Parathyroid adenoma (tissue), 2 donors: ENCODE measurements at regions not wholly inside any gene's neighbourhood (a gene's known extent, or its start where the extent isn't known, plus 50 kb on each side); places are given as distances from the start of the nearest gene placed in this dataset.
A peak's percentile ranks its signal among the peaks of the same experiment; 100 is the strongest.

Source experiments
- H2AFZ ChIP-seq: fragments of 300-600 bp; sonication (generic); one replicate; pipeline ENCODE4 v1.7.0; 2017; ENCODE audit warnings: antibody characterized with exemption, mild to moderate bottlenecking
- H3K27ac ChIP-seq: fragments of 300-600 bp; sonication (generic); one replicate; pipeline ENCODE4 v1.7.0; 2017
- H3K27me3 ChIP-seq: fragments of 300-600 bp; sonication (generic); one replicate; pipeline ENCODE4 v1.7.0; 2017; ENCODE audit warnings: low read length; ENCODE audit not compliant: control insufficient read depth, insufficient read depth
- H3K36me3 ChIP-seq: fragments of 300-600 bp; sonication (generic); one replicate; pipeline ENCODE4 v1.7.0; 2017; ENCODE audit warnings: low read length; ENCODE audit not compliant: control insufficient read depth, insufficient read depth
- H3K4me1 ChIP-seq: fragments of 300-600 bp; sonication (generic); one replicate; pipeline ENCODE4 v1.7.0; 2017; ENCODE audit warnings: control low read depth
- H3K4me2 ChIP-seq: fragments of 300-600 bp; sonication (generic); one replicate; pipeline ENCODE4 v1.7.0; 2017; ENCODE audit warnings: low read length
- H3K4me3 ChIP-seq: fragments of 300-600 bp; sonication (generic); one replicate; pipeline ENCODE4 v1.7.0; 2017; ENCODE audit warnings: low read depth, low read length
- H3K79me2 ChIP-seq: fragments of 300-600 bp; sonication (generic); one replicate; pipeline ENCODE4 v1.7.0; 2017; ENCODE audit warnings: control low read depth
- H3K9ac ChIP-seq: fragments of 300-600 bp; sonication (generic); one replicate; pipeline ENCODE4 v1.7.0; 2017; ENCODE audit warnings: mild to moderate bottlenecking
- H3K9me3 ChIP-seq: fragments of 300-600 bp; sonication (generic); one replicate; pipeline ENCODE4 v1.7.0; 2017; ENCODE audit warnings: low read length; ENCODE audit not compliant: control insufficient read depth
- TF ChIP-seq, protein P1 (sequence below): fragments of 300-600 bp; sonication (generic); IDR thresholded peaks from one replicate; pipeline ENCODE4 v1.7.0; 2017; ENCODE audit warnings: antibody characterized with exemption, mild to moderate bottlenecking
- donor health status: primary hyperparathyroidism.

DNA sequence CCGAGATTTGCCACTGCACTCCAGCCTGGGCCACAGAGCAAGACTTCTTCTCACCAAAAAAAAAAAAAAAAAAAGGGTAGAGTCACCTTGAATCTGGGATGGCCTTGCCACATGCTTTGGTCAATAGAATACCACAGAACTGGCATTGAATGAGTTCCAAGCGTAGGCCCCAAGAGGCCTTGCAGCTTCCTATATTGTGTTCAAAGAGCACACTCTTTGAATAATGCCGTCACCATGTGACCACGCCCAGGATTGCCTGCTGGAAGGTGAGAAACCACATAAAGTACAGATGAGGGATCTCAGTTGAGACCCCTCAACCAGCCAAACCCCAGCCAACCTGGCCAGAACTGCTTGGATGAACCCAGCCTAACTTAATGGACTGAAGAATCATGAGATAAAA, 239.2 kb upstream of the AMIGO2 start:
- Histone ChIP-seq H3K79me2 (no peaks in the 10 kb centered on the region), H3K9ac (no peak overlapping the region), H3K36me3 (no peaks in the 10 kb centered on the region), H3K4me2 (no peak overlapping the region), H3K4me1 (no peaks in the 10 kb centered on the region), H3K27ac (no peak overlapping the region), H3K4me3 (no peak overlapping the region), H2AFZ (no peak overlapping the region), H3K9me3 (no peaks in the 10 kb centered on the region), H3K27me3 (no peaks in the 10 kb centered on the region)
- TF ChIP-seq, protein P1, sequence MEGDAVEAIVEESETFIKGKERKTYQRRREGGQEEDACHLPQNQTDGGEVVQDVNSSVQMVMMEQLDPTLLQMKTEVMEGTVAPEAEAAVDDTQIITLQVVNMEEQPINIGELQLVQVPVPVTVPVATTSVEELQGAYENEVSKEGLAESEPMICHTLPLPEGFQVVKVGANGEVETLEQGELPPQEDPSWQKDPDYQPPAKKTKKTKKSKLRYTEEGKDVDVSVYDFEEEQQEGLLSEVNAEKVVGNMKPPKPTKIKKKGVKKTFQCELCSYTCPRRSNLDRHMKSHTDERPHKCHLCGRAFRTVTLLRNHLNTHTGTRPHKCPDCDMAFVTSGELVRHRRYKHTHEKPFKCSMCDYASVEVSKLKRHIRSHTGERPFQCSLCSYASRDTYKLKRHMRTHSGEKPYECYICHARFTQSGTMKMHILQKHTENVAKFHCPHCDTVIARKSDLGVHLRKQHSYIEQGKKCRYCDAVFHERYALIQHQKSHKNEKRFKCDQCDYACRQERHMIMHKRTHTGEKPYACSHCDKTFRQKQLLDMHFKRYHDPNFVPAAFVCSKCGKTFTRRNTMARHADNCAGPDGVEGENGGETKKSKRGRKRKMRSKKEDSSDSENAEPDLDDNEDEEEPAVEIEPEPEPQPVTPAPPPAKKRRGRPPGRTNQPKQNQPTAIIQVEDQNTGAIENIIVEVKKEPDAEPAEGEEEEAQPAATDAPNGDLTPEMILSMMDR: no peak

DNA sequence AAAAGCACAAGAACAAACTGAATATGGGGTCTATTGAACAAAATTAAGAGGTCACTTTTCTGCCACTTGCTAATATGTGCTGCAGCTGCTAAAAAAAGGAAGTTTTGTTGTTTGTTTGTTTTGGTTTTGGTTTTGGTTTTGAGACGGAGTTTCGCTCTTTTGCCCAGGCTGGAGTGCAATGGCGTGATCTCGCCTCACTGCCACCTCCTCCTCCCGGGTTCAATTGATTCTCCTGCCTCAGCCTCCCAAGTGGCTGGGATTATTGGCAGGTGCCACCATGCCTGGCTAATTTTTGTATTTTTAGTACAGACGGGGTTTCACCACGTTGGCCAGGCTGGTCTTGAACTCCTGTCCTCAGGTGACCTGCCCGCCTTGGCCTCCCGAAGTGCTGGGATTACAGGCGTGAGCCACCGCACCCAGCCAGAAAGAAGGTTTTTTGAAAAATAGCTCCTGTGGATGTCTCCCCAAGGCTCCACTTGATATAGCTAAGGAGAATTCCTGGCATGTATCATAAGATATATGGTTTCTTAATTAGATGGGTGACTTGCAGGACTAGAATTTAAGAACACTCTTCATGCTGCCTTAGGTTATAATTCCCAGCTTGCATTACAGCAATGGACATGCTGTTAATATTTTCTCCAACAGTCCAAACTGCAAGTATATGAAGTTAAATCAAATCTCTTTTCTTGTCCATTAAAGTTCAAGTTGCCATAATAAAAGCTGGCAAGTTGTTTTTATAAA, 237.6 kb upstream of the AMIGO2 start:
- Histone ChIP-seq H3K36me3 (no peaks in the 10 kb centered on the region), H3K4me1 (no peaks in the 10 kb centered on the region), H3K4me3 (no peak overlapping the region), H3K9me3 (no peaks in the 10 kb centered on the region), H3K79me2 (no peaks in the 10 kb centered on the region), H2AFZ (no peak overlapping the region), H3K9ac (no peak overlapping the region), H3K4me2 (no peak overlapping the region), H3K27ac (peak overlapping the region; percentile 5), H3K27me3 (no peaks in the 10 kb centered on the region)
- TF ChIP-seq, protein P1: no peak

DNA sequence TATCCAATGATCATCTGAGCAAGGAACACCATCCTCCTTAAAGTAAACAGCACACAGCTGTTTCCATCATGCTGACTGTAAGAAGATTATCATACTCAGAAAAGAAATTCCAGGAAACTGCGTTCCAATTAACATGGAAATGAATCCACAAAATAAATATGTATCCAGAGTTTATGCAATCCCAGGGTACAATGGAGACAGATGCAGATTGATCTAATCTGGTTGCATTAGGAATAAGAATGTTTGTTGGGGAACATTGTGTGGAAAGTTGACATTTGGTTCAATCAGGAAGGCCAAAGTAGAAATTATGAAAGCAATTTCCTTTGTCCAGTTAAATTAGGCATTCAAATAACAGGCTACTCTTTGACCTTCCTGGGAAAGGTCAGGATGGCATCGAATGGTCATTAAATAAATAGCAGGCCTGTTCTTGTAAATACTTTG, 236.9 kb upstream of the AMIGO2 start:
- TF ChIP-seq, protein P1: no peak
- Histone ChIP-seq H3K4me3 (no peak overlapping the region), H3K36me3 (no peaks in the 10 kb centered on the region), H3K4me1 (no peaks in the 10 kb centered on the region), H3K79me2 (no peaks in the 10 kb centered on the region), H3K27me3 (no peaks in the 10 kb centered on the region), H3K9ac (no peak overlapping the region), H2AFZ (no peak overlapping the region), H3K4me2 (no peak overlapping the region), H3K27ac (no peak overlapping the region), H3K9me3 (no peaks in the 10 kb centered on the region)

DNA sequence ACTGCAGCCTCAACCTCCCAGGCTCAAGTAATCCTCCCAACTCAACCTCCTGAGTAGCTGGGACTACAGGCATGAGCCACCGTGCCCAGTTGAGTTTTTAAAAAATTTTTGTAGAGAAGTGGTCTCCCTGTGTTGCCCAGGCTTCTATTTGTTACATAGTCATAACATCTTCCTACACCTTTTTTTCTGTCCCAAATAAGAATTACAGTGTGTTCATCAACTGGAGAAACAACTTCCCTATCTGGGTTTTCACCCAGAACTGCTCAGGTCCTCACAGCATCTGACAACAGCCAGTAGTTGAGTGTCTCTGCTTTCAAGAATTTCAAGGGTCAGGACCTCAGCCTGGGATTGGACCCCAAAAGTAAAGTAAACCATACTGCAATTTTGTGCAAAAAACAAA, 235.2 kb upstream of the AMIGO2 start:
- H3K4me1 ChIP-seq: no peaks in the 10 kb centered on the region
- H3K9ac ChIP-seq: no peak overlapping the region
- no peak overlapping the region for H3K27ac ChIP-seq
- H3K27me3 ChIP-seq: no peaks in the 10 kb centered on the region
- H3K79me2 ChIP-seq: no peaks in the 10 kb centered on the region
- H3K4me2 ChIP-seq: no peak overlapping the region
- H3K9me3 ChIP-seq: no peaks in the 10 kb centered on the region
- no peaks in the 10 kb centered on the region for H3K36me3 ChIP-seq
- no peak overlapping the region for H2AFZ ChIP-seq
- no peak overlapping the region for H3K4me3 ChIP-seq
- TF ChIP-seq, protein P1: no peak
